ENCODE measurements at regions not wholly inside any gene's neighbourhood (a gene's known extent, or its start where the extent isn't known, plus 50 kb on each side); places are given as distances from the start of the nearest gene placed in this dataset.

- H3K27me3 ChIP-seq (ENCODE audit: control insufficient read depth in 3 of 3, insufficient read depth in 3 of 3, low read length in 2 of 3) = no peaks in the 10 kb centered on the region
- ATAC-seq (ENCODE audit: insufficient read depth, low FRiP score) (no peak), DNase-seq (peak in 2 of 3 donors; percentile 33 to 47)
- H3K9me3 ChIP-seq (ENCODE audit: control insufficient read depth in 4 of 4, insufficient read depth in 3 of 4, low read length in 3 of 4) = no peaks in the 10 kb centered on the region
- H3K9ac ChIP-seq (ENCODE audit: insufficient read depth in 1 of 2, low read length in 2 of 2) = no peak overlapping the region
- TF ChIP-seq, protein P1, sequence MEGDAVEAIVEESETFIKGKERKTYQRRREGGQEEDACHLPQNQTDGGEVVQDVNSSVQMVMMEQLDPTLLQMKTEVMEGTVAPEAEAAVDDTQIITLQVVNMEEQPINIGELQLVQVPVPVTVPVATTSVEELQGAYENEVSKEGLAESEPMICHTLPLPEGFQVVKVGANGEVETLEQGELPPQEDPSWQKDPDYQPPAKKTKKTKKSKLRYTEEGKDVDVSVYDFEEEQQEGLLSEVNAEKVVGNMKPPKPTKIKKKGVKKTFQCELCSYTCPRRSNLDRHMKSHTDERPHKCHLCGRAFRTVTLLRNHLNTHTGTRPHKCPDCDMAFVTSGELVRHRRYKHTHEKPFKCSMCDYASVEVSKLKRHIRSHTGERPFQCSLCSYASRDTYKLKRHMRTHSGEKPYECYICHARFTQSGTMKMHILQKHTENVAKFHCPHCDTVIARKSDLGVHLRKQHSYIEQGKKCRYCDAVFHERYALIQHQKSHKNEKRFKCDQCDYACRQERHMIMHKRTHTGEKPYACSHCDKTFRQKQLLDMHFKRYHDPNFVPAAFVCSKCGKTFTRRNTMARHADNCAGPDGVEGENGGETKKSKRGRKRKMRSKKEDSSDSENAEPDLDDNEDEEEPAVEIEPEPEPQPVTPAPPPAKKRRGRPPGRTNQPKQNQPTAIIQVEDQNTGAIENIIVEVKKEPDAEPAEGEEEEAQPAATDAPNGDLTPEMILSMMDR (IDR thresholded peaks at IDR 0.05; ENCODE audit: control extremely low read depth, extremely low read depth) = no peak
- WGBS, 2 donors = 54 to 67% methylated on average over 4 of the region's 4 CpGs
- H3K4me3 ChIP-seq = no peak overlapping the region
- H3K4me1 ChIP-seq (ENCODE audit: control insufficient read depth in 5 of 5, insufficient read depth in 5 of 5, low read length in 5 of 5) = peaks cover 0 to 3% (median 0%) of the 10 kb centered on the region in 5 donors
- H3K36me3 ChIP-seq (ENCODE audit: control insufficient read depth in 4 of 4, insufficient read depth in 4 of 4, low read length in 4 of 4) = no peaks in the 10 kb centered on the region
- no peak overlapping the region for H3K27ac ChIP-seq (ENCODE audit: low read depth in 1 of 2, low read length in 1 of 2)
Observed at GRCh38 chr6:91860541-91861335, 1273.9 kb upstream of the MAP3K7 start.

DNA sequence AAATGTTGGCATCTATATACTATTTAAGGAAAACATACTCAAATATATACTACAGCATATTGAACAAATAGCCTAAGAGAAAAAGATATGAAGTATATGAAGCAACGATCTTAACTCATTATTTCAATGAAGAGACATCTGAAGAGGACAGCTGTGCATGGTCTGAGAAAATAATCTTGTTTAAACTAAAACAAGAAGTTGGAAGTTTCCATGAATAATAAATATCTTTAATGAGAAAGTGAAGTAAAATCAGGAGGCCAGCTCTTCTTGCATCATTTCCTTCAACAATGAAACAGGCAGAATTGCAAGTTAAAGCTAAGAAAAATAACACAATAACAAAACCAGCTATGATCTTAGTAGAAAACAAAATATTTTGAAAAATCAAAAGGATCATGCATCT, 1265.4 kb upstream of the MAP3K7 start:
- WGBS, 2 donors = 42 to 53% methylated on average over 1 of the region's 1 CpG
- ATAC-seq (ENCODE audit: insufficient read depth, low FRiP score) (no peak), DNase-seq (peak in 2 of 3 donors; percentile 72)
- TF ChIP-seq, protein P1 (IDR thresholded peaks at IDR 0.05; ENCODE audit: control extremely low read depth, extremely low read depth) = no peak
- Histone ChIP-seq H3K36me3 (ENCODE audit: control insufficient read depth in 4 of 4, insufficient read depth in 4 of 4, low read length in 4 of 4) (no peaks in the 10 kb centered on the region), H3K9me3 (ENCODE audit: control insufficient read depth in 4 of 4, insufficient read depth in 3 of 4, low read length in 3 of 4) (no peaks in the 10 kb centered on the region), H3K4me1 (ENCODE audit: control insufficient read depth in 5 of 5, insufficient read depth in 5 of 5, low read length in 5 of 5) (peaks cover 0 to 3% (median 0%) of the 10 kb centered on the region in 5 donors), H3K27me3 (ENCODE audit: control insufficient read depth in 3 of 3, insufficient read depth in 3 of 3, low read length in 2 of 3) (no peaks in the 10 kb centered on the region), H3K27ac (ENCODE audit: low read depth in 1 of 2, low read length in 1 of 2) (no peak overlapping the region), H3K4me3 (no peak overlapping the region), H3K9ac (ENCODE audit: insufficient read depth in 1 of 2, low read length in 2 of 2) (no peak overlapping the region)

GRCh38 chr6:91834813-91835212, 1247.9 kb upstream of the MAP3K7 start:
- Histone ChIP-seq H3K9ac (ENCODE audit: insufficient read depth in 1 of 2, low read length in 2 of 2) (no peak overlapping the region), H3K4me3 (no peak overlapping the region), H3K36me3 (ENCODE audit: control insufficient read depth in 4 of 4, insufficient read depth in 4 of 4, low read length in 4 of 4) (no peaks in the 10 kb centered on the region), H3K27me3 (ENCODE audit: control insufficient read depth in 3 of 3, insufficient read depth in 3 of 3, low read length in 2 of 3) (no peaks in the 10 kb centered on the region), H3K27ac (ENCODE audit: low read depth in 1 of 2, low read length in 1 of 2) (no peak overlapping the region), H3K9me3 (ENCODE audit: control insufficient read depth in 4 of 4, insufficient read depth in 3 of 4, low read length in 3 of 4) (no peaks in the 10 kb centered on the region), H3K4me1 (ENCODE audit: control insufficient read depth in 5 of 5, insufficient read depth in 5 of 5, low read length in 5 of 5) (no peaks in the 10 kb centered on the region)
- DNase-seq = no peak
- 88 to 93% methylated on average over 2 of the region's 2 CpGs for WGBS, 2 donors
- ATAC-seq (ENCODE audit: insufficient read depth, low FRiP score) = no peak
- TF ChIP-seq, protein P1 (IDR thresholded peaks at IDR 0.05; ENCODE audit: control extremely low read depth, extremely low read depth) = no peak

Data from lung (tissue), 11 donors.